ENCODE measurements at regions not wholly inside any gene's neighbourhood (a gene's known extent, or its start where the extent isn't known, plus 50 kb on each side); places are given as distances from the start of the nearest gene placed in this dataset.

- no peaks in the 10 kb centered on the region for H3K4me1 ChIP-seq (ENCODE audit: control insufficient read depth in 1 of 2, extremely low read depth in 1 of 2, insufficient read depth in 2 of 2, low read length in 2 of 2)
- Mint-ChIP-seq H3K27me3 (peaks cover 0 to 5% of the 10 kb centered on the region in 2 donors), H3K4me3 (no peak overlapping the region), H3K36me3 (no peaks in the 10 kb centered on the region), H3K4me1 (peaks cover 0 to 12% (median 11%) of the 10 kb centered on the region in 3 donors), H3K27ac (no peak overlapping the region), H3K9me3 (peaks cover 0 to 4% (median 0%) of the 10 kb centered on the region in 3 donors)
- CTCF ChIA-PET: no interaction called here
- no peak overlapping the region for H3K4me3 ChIP-seq (ENCODE audit: control insufficient read depth in 1 of 2, extremely low read depth in 1 of 2, low read length in 1 of 2)
- no peaks in the 10 kb centered on the region for H3K36me3 ChIP-seq (ENCODE audit: control insufficient read depth in 2 of 2, extremely low read depth in 1 of 2, insufficient read depth in 1 of 2, low read length in 1 of 2)
- 53% methylated on average over 2 of the region's 7 CpGs for WGBS (ENCODE audit: insufficient coverage)
- DNase-seq (no peak), ATAC-seq (replicated peaks in 1 of 4) (no peak)
- H3K27ac ChIP-seq (ENCODE audit: low read length): no peak overlapping the region
- H3K9me3 ChIP-seq: no peaks in the 10 kb centered on the region
- POLR2A ChIA-PET: no interaction called here
- no peaks in the 10 kb centered on the region for H3K27me3 ChIP-seq (replicated peaks in 1 of 2; ENCODE audit: control insufficient read depth in 2 of 2, extremely low read depth in 1 of 2, insufficient read depth in 2 of 2, low read length in 1 of 2)
Observed at GRCh38 chr1:55367273-55367672, 152.1 kb upstream of the USP24 start.

- DNase-seq: no peak
- no CpG with 5 or more reads among the region's 3 CpGs for WGBS (ENCODE audit: insufficient coverage)
- ChIA-PET CTCF (no interaction called here), POLR2A (no interaction called here)
- Mint-ChIP-seq H3K9me3 (peaks cover 0 to under 1% (median 0%) of the 10 kb centered on the region in 3 donors), H3K27ac (no peak overlapping the region), H3K27me3 (peaks cover 0 to 2% of the 10 kb centered on the region in 2 donors), H3K4me1 (peaks cover 0 to 12% (median 11%) of the 10 kb centered on the region in 3 donors), H3K36me3 (no peaks in the 10 kb centered on the region), H3K4me3 (no peak overlapping the region)
- H3K9me3 ChIP-seq: no peaks in the 10 kb centered on the region
- no peak for ATAC-seq (replicated peaks in 1 of 4)
- H3K27ac ChIP-seq (ENCODE audit: low read length): no peak overlapping the region
- H3K27me3 ChIP-seq (replicated peaks in 1 of 2; ENCODE audit: control insufficient read depth in 2 of 2, extremely low read depth in 1 of 2, insufficient read depth in 2 of 2, low read length in 1 of 2): peaks cover 0 to 1% of the 10 kb centered on the region in 2 experiments
- H3K36me3 ChIP-seq (ENCODE audit: control insufficient read depth in 2 of 2, extremely low read depth in 1 of 2, insufficient read depth in 1 of 2, low read length in 1 of 2): no peaks in the 10 kb centered on the region
- H3K4me1 ChIP-seq (ENCODE audit: control insufficient read depth in 1 of 2, extremely low read depth in 1 of 2, insufficient read depth in 2 of 2, low read length in 2 of 2): no peaks in the 10 kb centered on the region
- no peak overlapping the region for H3K4me3 ChIP-seq (ENCODE audit: control insufficient read depth in 1 of 2, extremely low read depth in 1 of 2, low read length in 1 of 2)
Observed at GRCh38 chr1:55364216-55364615, 149.1 kb upstream of the USP24 start.

- H3K4me3 Mint-ChIP-seq: no peak overlapping the region
- Histone ChIP-seq H3K4me1 (ENCODE audit: control insufficient read depth in 1 of 2, extremely low read depth in 1 of 2, insufficient read depth in 2 of 2, low read length in 2 of 2) (no peaks in the 10 kb centered on the region), H3K4me3 (ENCODE audit: control insufficient read depth in 1 of 2, extremely low read depth in 1 of 2, low read length in 1 of 2) (no peak overlapping the region), H3K36me3 (ENCODE audit: control insufficient read depth in 2 of 2, extremely low read depth in 1 of 2, insufficient read depth in 1 of 2, low read length in 1 of 2) (no peaks in the 10 kb centered on the region), H3K27ac (ENCODE audit: low read length) (peak overlapping the region; percentile 6), H3K9me3 (no peaks in the 10 kb centered on the region), H3K27me3 (replicated peaks in 1 of 2; ENCODE audit: control insufficient read depth in 2 of 2, extremely low read depth in 1 of 2, insufficient read depth in 2 of 2, low read length in 1 of 2) (peaks cover 0 to 3% of the 10 kb centered on the region in 2 experiments)
- ATAC-seq (replicated peaks in 1 of 4) (no peak), DNase-seq (no peak)
- no CpG with 5 or more reads among the region's 1 CpG for WGBS (ENCODE audit: insufficient coverage)
- H3K27me3 Mint-ChIP-seq: peaks cover 0 to 7% of the 10 kb centered on the region in 2 donors
- POLR2A ChIA-PET: no interaction called here
- H3K27ac Mint-ChIP-seq: peak overlapping the region in 1 of 2 donors; percentile 80
- H3K4me1 Mint-ChIP-seq: peaks cover 0 to 12% (median 11%) of the 10 kb centered on the region in 3 donors
- H3K36me3 Mint-ChIP-seq: no peaks in the 10 kb centered on the region
- H3K9me3 Mint-ChIP-seq: no peaks in the 10 kb centered on the region
- CTCF ChIA-PET: no interaction called here
Observed at GRCh38 chr1:55363268-55363667, 148.1 kb upstream of the USP24 start.

GRCh38 chr1:55362558-55362957 is 147.4 kb upstream of the USP24 start:
- Histone ChIP-seq H3K4me3 (ENCODE audit: control insufficient read depth in 1 of 2, extremely low read depth in 1 of 2, low read length in 1 of 2) (no peak overlapping the region), H3K9me3 (no peaks in the 10 kb centered on the region), H3K4me1 (ENCODE audit: control insufficient read depth in 1 of 2, extremely low read depth in 1 of 2, insufficient read depth in 2 of 2, low read length in 2 of 2) (no peaks in the 10 kb centered on the region), H3K27ac (ENCODE audit: low read length) (peak overlapping the region; percentile 6), H3K36me3 (ENCODE audit: control insufficient read depth in 2 of 2, extremely low read depth in 1 of 2, insufficient read depth in 1 of 2, low read length in 1 of 2) (no peaks in the 10 kb centered on the region), H3K27me3 (replicated peaks in 1 of 2; ENCODE audit: control insufficient read depth in 2 of 2, extremely low read depth in 1 of 2, insufficient read depth in 2 of 2, low read length in 1 of 2) (peaks cover 0 to 3% of the 10 kb centered on the region in 2 experiments)
- Mint-ChIP-seq H3K9me3 (no peaks in the 10 kb centered on the region), H3K27ac (peak overlapping the region in 1 of 2 donors; percentile 80), H3K36me3 (no peaks in the 10 kb centered on the region), H3K4me3 (no peak overlapping the region), H3K4me1 (peaks cover 0 to 12% (median 11%) of the 10 kb centered on the region in 3 donors), H3K27me3 (peaks cover 0 to 7% of the 10 kb centered on the region in 2 donors)
- CTCF ChIA-PET: no interaction called here
- DNase-seq (no peak), ATAC-seq (replicated peaks in 1 of 4) (no peak)
- WGBS (ENCODE audit: insufficient coverage): 44% methylated on average over 3 of the region's 3 CpGs
- POLR2A ChIA-PET: no interaction called here

- Histone ChIP-seq H3K4me3 (ENCODE audit: control insufficient read depth in 1 of 2, extremely low read depth in 1 of 2, low read length in 1 of 2) (no peak overlapping the region), H3K4me1 (ENCODE audit: control insufficient read depth in 1 of 2, extremely low read depth in 1 of 2, insufficient read depth in 2 of 2, low read length in 2 of 2) (no peaks in the 10 kb centered on the region), H3K27me3 (replicated peaks in 1 of 2; ENCODE audit: control insufficient read depth in 2 of 2, extremely low read depth in 1 of 2, insufficient read depth in 2 of 2, low read length in 1 of 2) (peaks cover 0 to 3% of the 10 kb centered on the region in 2 experiments), H3K36me3 (ENCODE audit: control insufficient read depth in 2 of 2, extremely low read depth in 1 of 2, insufficient read depth in 1 of 2, low read length in 1 of 2) (no peaks in the 10 kb centered on the region), H3K27ac (ENCODE audit: low read length) (no peak overlapping the region), H3K9me3 (no peaks in the 10 kb centered on the region)
- 80% methylated on average over 2 of the region's 3 CpGs for WGBS (ENCODE audit: insufficient coverage)
- ChIA-PET CTCF (no interaction called here), POLR2A (no interaction called here)
- Mint-ChIP-seq H3K27me3 (peaks cover 0 to 7% of the 10 kb centered on the region in 2 donors), H3K4me3 (no peak overlapping the region), H3K27ac (no peak overlapping the region), H3K9me3 (no peaks in the 10 kb centered on the region), H3K4me1 (peaks cover 0 to 12% (median 11%) of the 10 kb centered on the region in 3 donors), H3K36me3 (no peaks in the 10 kb centered on the region)
- DNase-seq: no peak
- ATAC-seq (replicated peaks in 1 of 4): no peak
Observed at GRCh38 chr1:55359611-55360010, 144.4 kb upstream of the USP24 start.

- peaks cover 0 to 9% (median 9%) of the 10 kb centered on the region in 3 donors for H3K4me1 Mint-ChIP-seq
- no peak overlapping the region for H3K4me3 Mint-ChIP-seq
- POLR2A ChIA-PET: no interaction called here
- DNase-seq (no peak), ATAC-seq (replicated peaks in 1 of 4) (no peak)
- no peak overlapping the region for H3K27ac ChIP-seq (ENCODE audit: low read length)
- no peaks in the 10 kb centered on the region for H3K9me3 Mint-ChIP-seq
- H3K4me3 ChIP-seq (ENCODE audit: control insufficient read depth in 1 of 2, extremely low read depth in 1 of 2, low read length in 1 of 2): no peak overlapping the region
- H3K4me1 ChIP-seq (ENCODE audit: control insufficient read depth in 1 of 2, extremely low read depth in 1 of 2, insufficient read depth in 2 of 2, low read length in 2 of 2): no peaks in the 10 kb centered on the region
- H3K9me3 ChIP-seq: no peaks in the 10 kb centered on the region
- H3K27ac Mint-ChIP-seq: no peak overlapping the region
- H3K27me3 Mint-ChIP-seq: peaks cover 0 to 7% of the 10 kb centered on the region in 2 donors
- H3K36me3 ChIP-seq (ENCODE audit: control insufficient read depth in 2 of 2, extremely low read depth in 1 of 2, insufficient read depth in 1 of 2, low read length in 1 of 2): no peaks in the 10 kb centered on the region
- CTCF ChIA-PET: no interaction called here
- H3K36me3 Mint-ChIP-seq: no peaks in the 10 kb centered on the region
- H3K27me3 ChIP-seq (replicated peaks in 1 of 2; ENCODE audit: control insufficient read depth in 2 of 2, extremely low read depth in 1 of 2, insufficient read depth in 2 of 2, low read length in 1 of 2): peaks cover 0 to 3% of the 10 kb centered on the region in 2 experiments
Observed at GRCh38 chr1:55358581-55358980, 143.4 kb upstream of the USP24 start.

GRCh38 chr1:55355549-55355948 is 140.4 kb upstream of the USP24 start:
- no peaks in the 10 kb centered on the region for H3K9me3 ChIP-seq
- CTCF ChIA-PET: no interaction called here
- H3K4me1 Mint-ChIP-seq: no peaks in the 10 kb centered on the region
- H3K4me3 Mint-ChIP-seq: no peak overlapping the region
- ATAC-seq (replicated peaks in 1 of 4): no peak
- H3K36me3 Mint-ChIP-seq: no peaks in the 10 kb centered on the region
- peaks cover 5 to 21% of the 10 kb centered on the region in 2 donors for H3K27me3 Mint-ChIP-seq
- DNase-seq: no peak
- H3K36me3 ChIP-seq (ENCODE audit: control insufficient read depth in 2 of 2, extremely low read depth in 1 of 2, insufficient read depth in 1 of 2, low read length in 1 of 2): no peaks in the 10 kb centered on the region
- H3K27ac Mint-ChIP-seq: no peak overlapping the region
- H3K4me3 ChIP-seq (ENCODE audit: control insufficient read depth in 1 of 2, extremely low read depth in 1 of 2, low read length in 1 of 2): no peak overlapping the region
- no peaks in the 10 kb centered on the region for H3K9me3 Mint-ChIP-seq
- no peaks in the 10 kb centered on the region for H3K4me1 ChIP-seq (ENCODE audit: control insufficient read depth in 1 of 2, extremely low read depth in 1 of 2, insufficient read depth in 2 of 2, low read length in 2 of 2)
- H3K27ac ChIP-seq (ENCODE audit: low read length): no peak overlapping the region
- POLR2A ChIA-PET: no interaction called here
- WGBS (ENCODE audit: insufficient coverage): no CpG with 5 or more reads among the region's 4 CpGs
- H3K27me3 ChIP-seq (replicated peaks in 1 of 2; ENCODE audit: control insufficient read depth in 2 of 2, extremely low read depth in 1 of 2, insufficient read depth in 2 of 2, low read length in 1 of 2): peaks cover 0 to 3% of the 10 kb centered on the region in 2 experiments
